Nephron (organoid): ENCODE measurements at regions not wholly inside any gene's neighbourhood (a gene's known extent, or its start where the extent isn't known, plus 50 kb on each side); places are given as distances from the start of the nearest gene placed in this dataset.
"Not testable (repeated sequence)": the region's sequence is repeated elsewhere in the genome, so short reads cannot be mapped to it uniquely, and the experiment has no call there.

Experiments
- H3K27ac Mint-ChIP-seq, 3 experiments: 2 replicates each; pipeline ENCODE4 v1.8.0; 2020; ENCODE audit warnings: mixed read lengths in 3 of 3, mild to moderate bottlenecking in 2 of 3, moderate library complexity in 1 of 3
- H3K27me3 Mint-ChIP-seq: 2 replicates; pipeline ENCODE4 v1.8.0; 2021; ENCODE audit warnings: low read depth, mild to moderate bottlenecking, moderate library complexity, mixed read lengths
- H3K36me3 Mint-ChIP-seq: 2 replicates; pipeline ENCODE4 v1.8.0; 2020; ENCODE audit warnings: low read depth, mixed read lengths
- H3K4me1 Mint-ChIP-seq: 2 replicates; pipeline ENCODE4 v1.8.0; 2020; ENCODE audit warnings: mixed read lengths
- H3K4me3 Mint-ChIP-seq, 3 experiments: 2 replicates each; pipeline ENCODE4 v1.8.0; 2020; ENCODE audit warnings: mild to moderate bottlenecking in 3 of 3, mixed read lengths in 3 of 3, moderate library complexity in 2 of 3
- H3K9me3 Mint-ChIP-seq: 2 replicates; pipeline ENCODE4 v1.8.0; 2020; ENCODE audit warnings: mixed read lengths
- CTCF ChIP-seq, 3 experiments: fragments of 200-600 bp; sonication (generic); IDR thresholded peaks; one replicate each; pipeline ENCODE4 v1.5.0; 2021; ENCODE audit warnings: antibody characterized with exemption in 3 of 3; ENCODE audit not compliant: unreplicated experiment in 3 of 3

GRCh38 chr21:29434081-29434480, 135.4 kb downstream of the BACH1 start:
- peaks cover 3% of the 10 kb centered on the region for H3K36me3 Mint-ChIP-seq
- peaks cover 37% of the 10 kb centered on the region for H3K4me1 Mint-ChIP-seq
- H3K4me3 Mint-ChIP-seq = no peak overlapping the region
- peaks cover 5% of the 10 kb centered on the region for H3K27me3 Mint-ChIP-seq
- TF ChIP-seq CTCF (IDR thresholded peaks at IDR 0.05; ENCODE audit: unreplicated experiment in 3 of 3) = no peak
- H3K9me3 Mint-ChIP-seq = no peaks in the 10 kb centered on the region
- H3K27ac Mint-ChIP-seq = peak overlapping the region; percentile 25 to 93 (median 88)

- not testable (repeated sequence) for H3K4me3 Mint-ChIP-seq, H3K36me3 Mint-ChIP-seq, H3K27me3 Mint-ChIP-seq, H3K9me3 Mint-ChIP-seq
- H3K27ac Mint-ChIP-seq = peak overlapping the region in 2 of 3 experiments; percentile 88 to 93
- peaks cover 37% of the 10 kb centered on the region for H3K4me1 Mint-ChIP-seq
These were observed 136.3 kb downstream of the BACH1 start for GRCh38 chr21:29434982-29435381.

- H3K4me1 Mint-ChIP-seq = peaks cover 26% of the 10 kb centered on the region
- peak overlapping the region in 2 of 3 experiments; percentile 7 to 8 for H3K4me3 Mint-ChIP-seq
- H3K36me3 Mint-ChIP-seq = peaks cover 3% of the 10 kb centered on the region
- H3K27ac Mint-ChIP-seq = peak overlapping the region; percentile 11 to 55 (median 27)
- no peaks in the 10 kb centered on the region for H3K9me3 Mint-ChIP-seq
- TF ChIP-seq CTCF (IDR thresholded peaks at IDR 0.05; ENCODE audit: unreplicated experiment in 3 of 3) = no peak
- peaks cover 5% of the 10 kb centered on the region for H3K27me3 Mint-ChIP-seq
These were observed 137.4 kb downstream of the BACH1 start for GRCh38 chr21:29436143-29436542.

GRCh38 chr21:29436650-29437049, 137.9 kb downstream of the BACH1 start:
- Mint-ChIP-seq H3K27ac (peak overlapping the region; percentile 11 to 55 (median 27)), H3K4me3 (peak overlapping the region in 1 of 3 experiments; percentile 8), H3K9me3 (no peaks in the 10 kb centered on the region), H3K4me1 (peaks cover 22% of the 10 kb centered on the region), H3K36me3 (peaks cover 4% of the 10 kb centered on the region), H3K27me3 (peaks cover 5% of the 10 kb centered on the region)
- no peak for TF ChIP-seq CTCF (IDR thresholded peaks at IDR 0.05; ENCODE audit: unreplicated experiment in 3 of 3)

- peaks cover 4% of the 10 kb centered on the region for H3K36me3 Mint-ChIP-seq
- H3K27ac Mint-ChIP-seq = no peak overlapping the region
- TF ChIP-seq CTCF (IDR thresholded peaks at IDR 0.05; ENCODE audit: unreplicated experiment in 3 of 3) = no peak
- H3K4me3 Mint-ChIP-seq = no peak overlapping the region
- peaks cover 2% of the 10 kb centered on the region for H3K9me3 Mint-ChIP-seq
- H3K4me1 Mint-ChIP-seq = peaks cover 1% of the 10 kb centered on the region
- H3K27me3 Mint-ChIP-seq = peaks cover 2% of the 10 kb centered on the region
These were observed 142.9 kb downstream of the BACH1 start for GRCh38 chr21:29441651-29442050.

- peaks cover 7% of the 10 kb centered on the region for H3K36me3 Mint-ChIP-seq
- H3K4me3 Mint-ChIP-seq = no peak overlapping the region
- no peak overlapping the region for H3K27ac Mint-ChIP-seq
- no peaks in the 10 kb centered on the region for H3K27me3 Mint-ChIP-seq
- no peaks in the 10 kb centered on the region for H3K4me1 Mint-ChIP-seq
- no peak for TF ChIP-seq CTCF (IDR thresholded peaks at IDR 0.05; ENCODE audit: unreplicated experiment in 3 of 3)
- peaks cover 5% of the 10 kb centered on the region for H3K9me3 Mint-ChIP-seq
These were observed 144.8 kb downstream of the BACH1 start for GRCh38 chr21:29443411-29444010.
